IMR-90 (cell line): ENCODE measurements at regions not wholly inside any gene's neighbourhood (a gene's known extent, or its start where the extent isn't known, plus 50 kb on each side); places are given as distances from the start of the nearest gene placed in this dataset.

Source experiments
- ATAC-seq: fragments of 200-7000 bp; cut with Tn5 transposase; 2 replicates; pipeline ENCODE4 v1.9.1; 2020; ENCODE audit warnings: low read depth, mild to moderate bottlenecking, moderate library complexity
- BruUV-seq: library from RNA; stranded (reverse); fragments of 400-500 nt; replicated peaks from 2 replicates; lab custom pipeline; 2021; lab: Mats Ljungman, UMichigan
- CTCF ChIA-PET: fragments of 300-600 bp; formaldehyde crosslinking; extraction: SDS; loops from one replicate; lab custom pipeline; 2021; ENCODE audit warnings: antibody characterized with exemption; lab: Yijun Ruan, JAX
- POLR2A ChIA-PET: fragments of 300-600 bp; sonication (Branson Sonifier 250); formaldehyde crosslinking; loops from one replicate; lab custom pipeline; 2022; ENCODE audit warnings: antibody characterized with exemption; ENCODE audit not compliant: unreplicated experiment; lab: Charles Lee
- DNase-seq: peaks from one replicate; pipeline ENCODE4 v3.0.0; 2013
- H2AFZ ChIP-seq: replicated peaks from 2 replicates; pipeline ENCODE3; 2013; ENCODE audit warnings: low read length, mild to moderate bottlenecking; ENCODE audit not compliant: poor library complexity
- H2AK5ac ChIP-seq: 2 replicates; pipeline ENCODE4 v1.6.1; 2013; ENCODE audit warnings: low read depth, low read length, inconsistent platforms
- H2AK9ac ChIP-seq: replicated peaks from 2 replicates; pipeline ENCODE3; 2013; ENCODE audit warnings: mild to moderate bottlenecking, low read depth, low read length, moderate library complexity; ENCODE audit not compliant: poor library complexity
- H2BK120ac ChIP-seq: 2 replicates; pipeline ENCODE4 v1.6.1; 2013; ENCODE audit warnings: low read depth, low read length, inconsistent platforms
- H2BK15ac ChIP-seq: 3 replicates; pipeline ENCODE4 v1.6.1; 2013; ENCODE audit warnings: low read depth, low read length, inconsistent platforms
- H2BK20ac ChIP-seq: 2 replicates; pipeline ENCODE4 v1.6.1; 2013; ENCODE audit warnings: low read depth, mild to moderate bottlenecking, inconsistent platforms, low read length, moderate library complexity
- H2BK5ac ChIP-seq: 2 replicates; pipeline ENCODE4 v1.6.1; 2013; ENCODE audit warnings: mild to moderate bottlenecking, low read depth, low read length, inconsistent platforms; ENCODE audit not compliant: poor library complexity, severe bottlenecking
- H3K14ac ChIP-seq: replicated peaks from 2 replicates; pipeline ENCODE4 v1.6.1; 2013; ENCODE audit warnings: low read depth, low read length, inconsistent platforms
- H3K18ac ChIP-seq: 2 replicates; pipeline ENCODE4 v1.6.1; 2013; ENCODE audit warnings: low read depth, low read length, control low read depth
- H3K23ac ChIP-seq: 2 replicates; pipeline ENCODE4 v1.6.1; 2013; ENCODE audit warnings: low read depth, low read length, inconsistent platforms
- H3K27ac ChIP-seq: 2 replicates; pipeline ENCODE4 v1.5.1; 2013; ENCODE audit warnings: mild to moderate bottlenecking, control low read depth, low read length; ENCODE audit not compliant: insufficient read depth
- H3K27me3 ChIP-seq: 2 replicates; pipeline ENCODE4 v1.6.1; 2013; ENCODE audit warnings: low read length; ENCODE audit not compliant: control insufficient read depth, insufficient read depth
- H3K36me3 ChIP-seq: 2 replicates; pipeline ENCODE4 v1.6.1; 2013; ENCODE audit warnings: low read length, mixed read lengths; ENCODE audit not compliant: control insufficient read depth, insufficient read depth
- H3K4ac ChIP-seq: 2 replicates; pipeline ENCODE4 v1.6.1; 2013; ENCODE audit warnings: low read depth, low read length, inconsistent platforms
- H3K4me1 ChIP-seq: 2 replicates; pipeline ENCODE4 v1.6.1; 2013; ENCODE audit warnings: low read length, mixed read lengths; ENCODE audit not compliant: control insufficient read depth, insufficient read depth
- H3K4me2 ChIP-seq: 2 replicates; pipeline ENCODE4 v1.6.1; 2013; ENCODE audit warnings: low read depth, mild to moderate bottlenecking, control low read depth, low read length, moderate library complexity
- H3K4me3 ChIP-seq: 2 replicates; pipeline ENCODE4 v1.5.1; 2013; ENCODE audit warnings: low read depth, mild to moderate bottlenecking, control low read depth, low read length, moderate library complexity; ENCODE audit not compliant: insufficient read depth
- H3K56ac ChIP-seq: 2 replicates; pipeline ENCODE4 v1.6.1; 2013; ENCODE audit warnings: low read length, inconsistent platforms; ENCODE audit not compliant: insufficient read depth; ENCODE audit errors: extremely low read depth
- H3K79me1 ChIP-seq, 2 experiments: 2 replicates each; pipeline ENCODE4 v1.6.1; 2013; ENCODE audit warnings: low read length in 2 of 2, inconsistent platforms in 1 of 2, low read depth in 1 of 2
- H3K9ac ChIP-seq: 2 replicates; pipeline ENCODE4 v1.6.1; 2013; ENCODE audit warnings: low read depth, low read length, control low read depth
- H3K9me1 ChIP-seq: 2 replicates; pipeline ENCODE4 v1.6.1; 2013; ENCODE audit warnings: low read length, inconsistent platforms; ENCODE audit not compliant: insufficient read depth
- H3K9me3 ChIP-seq: 2 replicates; pipeline ENCODE4 v1.6.1; 2013; ENCODE audit warnings: low read length; ENCODE audit not compliant: control insufficient read depth, insufficient read depth
- H4K20me1 ChIP-seq: 2 replicates; pipeline ENCODE4 v1.6.1; 2013; ENCODE audit warnings: low read length, inconsistent platforms; ENCODE audit not compliant: insufficient read depth
- H4K5ac ChIP-seq: 2 replicates; pipeline ENCODE4 v1.6.1; 2013; ENCODE audit warnings: mild to moderate bottlenecking, low read depth, low read length, control low read depth
- H4K8ac ChIP-seq, 2 experiments: 2 replicates each; pipeline ENCODE4 v1.6.1; 2013; ENCODE audit warnings: low read depth in 2 of 2, low read length in 2 of 2, control low read depth in 1 of 2, inconsistent platforms in 1 of 2
- H4K91ac ChIP-seq: 2 replicates; pipeline ENCODE4 v1.6.1; 2013; ENCODE audit warnings: low read depth, low read length, inconsistent platforms; ENCODE audit not compliant: insufficient read depth
- BHLHE40 ChIP-seq: fragments of 150-350 bp; IDR thresholded peaks from 2 replicates; pipeline ENCODE4 v1.6.1; 2016; ENCODE audit warnings: mild to moderate bottlenecking, low read depth, low read length
- FOS ChIP-seq: fragments of 150-350 bp; IDR thresholded peaks from 2 replicates; pipeline ENCODE4 v1.6.1; 2016; ENCODE audit warnings: low read depth, low read length
- MAFK ChIP-seq: IDR thresholded peaks from 2 replicates; pipeline ENCODE4 v1.6.1; 2012; ENCODE audit warnings: low read depth, low read length, improper control_type of control experiment
- NFE2L2 ChIP-seq: fragments of 150-350 bp; IDR thresholded peaks from 2 replicates; pipeline ENCODE4 v1.6.1; 2016; ENCODE audit warnings: low read depth, mild to moderate bottlenecking, low read length
- RAD21 ChIP-seq: IDR thresholded peaks from 2 replicates; pipeline ENCODE4 v1.6.1; 2012; ENCODE audit warnings: low read length, improper control_type of control experiment
- SMC3 ChIP-seq: fragments of 150-350 bp; IDR thresholded peaks from 2 replicates; pipeline ENCODE4 v1.6.1; 2016; ENCODE audit warnings: low read depth, mild to moderate bottlenecking, antibody characterized with exemption, low read length, moderate library complexity
- WGBS, 2 experiments: methylation state at CpG; one replicate each; pipeline versions ENCODE4 v1.1.5 to v1.1.7; 2013; ENCODE audit warnings: missing lambda C conversion rate in 2 of 2; ENCODE audit not compliant: insufficient read length in 1 of 2; ENCODE audit errors: extremely low coverage in 2 of 2; 5-methylcytosine and 5-hydroxymethylcytosine counted together
- dilution Hi-C: fragments of 300-500 bp; cut with HindIII; formaldehyde crosslinking; loops from one replicate; pipeline ENCODE4 v1.14.3; 2018; ENCODE audit warnings: low sequenced_read_pairs; ENCODE audit not compliant: unreplicated experiment
- in situ Hi-C: fragments of 300-500 bp; cut with MboI; formaldehyde crosslinking; loops from 3 replicates; pipeline ENCODE4 v1.14.3; 2019; ENCODE audit warnings: low sequenced_read_pairs, inconsistent platforms, mixed read lengths
- intact Hi-C: fragments of 100-400 bp; cut with micrococcal nuclease; formaldehyde crosslinking; loops from 2 replicates; pipeline ENCODE4 v1.10.0; 2022
- TF ChIP-seq, protein P1 (sequence below): conservative IDR thresholded peaks from 2 replicates; pipeline ENCODE4 v1.5.1; 2012; ENCODE audit warnings: mild to moderate bottlenecking, low read depth, low read length, improper control_type of control experiment
- TF ChIP-seq, protein P2 (sequence below): fragments of 150-350 bp; IDR thresholded peaks from 2 replicates; pipeline ENCODE4 v1.6.1; 2016; ENCODE audit warnings: low read depth, mild to moderate bottlenecking, low read length, moderate library complexity, borderline replicate concordance

DNA sequence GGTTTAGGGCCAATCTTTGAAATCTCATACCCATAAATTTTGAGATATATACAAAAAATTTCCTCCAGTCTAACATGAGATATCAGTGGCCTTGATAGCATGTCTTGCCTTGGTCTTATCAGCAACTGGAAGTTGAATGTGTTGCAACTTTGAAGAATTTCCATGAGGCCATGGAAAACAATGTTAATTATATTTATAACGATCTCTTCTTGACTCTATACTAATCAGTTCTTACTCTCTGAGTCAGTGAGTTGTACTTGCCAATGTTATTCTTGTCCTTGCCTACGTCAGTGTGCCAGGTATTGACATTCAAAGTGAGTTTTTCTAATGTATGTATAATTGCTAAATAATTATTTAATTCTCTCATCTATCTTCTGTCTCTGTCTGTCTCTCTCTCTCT is 535.1 kb downstream of the KCNA4 start:
- intact Hi-C loops, result no loop called here
- no peak overlapping the region for H3K9ac ChIP-seq
- no peak overlapping the region for H4K91ac ChIP-seq
- dilution Hi-C loops, result no loop called here
- H2AK9ac ChIP-seq, result no peak overlapping the region
- no peak overlapping the region for H2AFZ ChIP-seq
- ChIA-PET POLR2A (no interaction called here), CTCF (interaction anchor here (0.7 kb wide), 1 partner anchor 33 kb away, joined by 3 read pairs; no protein-coding TSS in a partner anchor)
- no peaks in the 10 kb centered on the region for H3K36me3 ChIP-seq
- H3K4me2 ChIP-seq, result no peak overlapping the region
- BruUV-seq, result no TSS peak
- H3K23ac ChIP-seq, result no peak overlapping the region
- H3K4ac ChIP-seq, result no peak overlapping the region
- DNase-seq (no peak), ATAC-seq (no peak)
- no peaks in the 10 kb centered on the region for H3K9me1 ChIP-seq
- no peak overlapping the region for H4K5ac ChIP-seq
- no peak overlapping the region for H3K14ac ChIP-seq
- H3K27me3 ChIP-seq, result no peaks in the 10 kb centered on the region
- no peak overlapping the region for H2BK15ac ChIP-seq
- H3K4me3 ChIP-seq, result no peak overlapping the region
- H3K18ac ChIP-seq, result no peak overlapping the region
- in situ Hi-C loops, result no loop called here
- TF ChIP-seq NFE2L2, result no peak
- no peak for TF ChIP-seq MAFK
- no peak for TF ChIP-seq FOS
- TF ChIP-seq BHLHE40, result no peak
- no peak for TF ChIP-seq SMC3
- no peak for TF ChIP-seq RAD21
- TF ChIP-seq, protein P1, sequence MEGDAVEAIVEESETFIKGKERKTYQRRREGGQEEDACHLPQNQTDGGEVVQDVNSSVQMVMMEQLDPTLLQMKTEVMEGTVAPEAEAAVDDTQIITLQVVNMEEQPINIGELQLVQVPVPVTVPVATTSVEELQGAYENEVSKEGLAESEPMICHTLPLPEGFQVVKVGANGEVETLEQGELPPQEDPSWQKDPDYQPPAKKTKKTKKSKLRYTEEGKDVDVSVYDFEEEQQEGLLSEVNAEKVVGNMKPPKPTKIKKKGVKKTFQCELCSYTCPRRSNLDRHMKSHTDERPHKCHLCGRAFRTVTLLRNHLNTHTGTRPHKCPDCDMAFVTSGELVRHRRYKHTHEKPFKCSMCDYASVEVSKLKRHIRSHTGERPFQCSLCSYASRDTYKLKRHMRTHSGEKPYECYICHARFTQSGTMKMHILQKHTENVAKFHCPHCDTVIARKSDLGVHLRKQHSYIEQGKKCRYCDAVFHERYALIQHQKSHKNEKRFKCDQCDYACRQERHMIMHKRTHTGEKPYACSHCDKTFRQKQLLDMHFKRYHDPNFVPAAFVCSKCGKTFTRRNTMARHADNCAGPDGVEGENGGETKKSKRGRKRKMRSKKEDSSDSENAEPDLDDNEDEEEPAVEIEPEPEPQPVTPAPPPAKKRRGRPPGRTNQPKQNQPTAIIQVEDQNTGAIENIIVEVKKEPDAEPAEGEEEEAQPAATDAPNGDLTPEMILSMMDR, result no peak
- TF ChIP-seq, protein P2, sequence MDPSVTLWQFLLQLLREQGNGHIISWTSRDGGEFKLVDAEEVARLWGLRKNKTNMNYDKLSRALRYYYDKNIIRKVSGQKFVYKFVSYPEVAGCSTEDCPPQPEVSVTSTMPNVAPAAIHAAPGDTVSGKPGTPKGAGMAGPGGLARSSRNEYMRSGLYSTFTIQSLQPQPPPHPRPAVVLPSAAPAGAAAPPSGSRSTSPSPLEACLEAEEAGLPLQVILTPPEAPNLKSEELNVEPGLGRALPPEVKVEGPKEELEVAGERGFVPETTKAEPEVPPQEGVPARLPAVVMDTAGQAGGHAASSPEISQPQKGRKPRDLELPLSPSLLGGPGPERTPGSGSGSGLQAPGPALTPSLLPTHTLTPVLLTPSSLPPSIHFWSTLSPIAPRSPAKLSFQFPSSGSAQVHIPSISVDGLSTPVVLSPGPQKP, result no peak
- no peak overlapping the region for H2AK5ac ChIP-seq
- H3K79me1 ChIP-seq, result no peaks in the 10 kb centered on the region
- H3K56ac ChIP-seq, result no peak overlapping the region
- no peaks in the 10 kb centered on the region for H4K20me1 ChIP-seq
- no peak overlapping the region for H3K27ac ChIP-seq
- WGBS, 2 experiments, result no CpG with 5 or more reads among the region's 2 CpGs
- H3K4me1 ChIP-seq, result no peaks in the 10 kb centered on the region
- H2BK120ac ChIP-seq, result no peak overlapping the region
- no peak overlapping the region for H2BK20ac ChIP-seq
- H3K9me3 ChIP-seq, result no peaks in the 10 kb centered on the region
- no peak overlapping the region for H2BK5ac ChIP-seq
- no peak overlapping the region for H4K8ac ChIP-seq
